Ovary (tissue), 3 donors: ENCODE measurements at regions not wholly inside any gene's neighbourhood (a gene's known extent, or its start where the extent isn't known, plus 50 kb on each side); places are given as distances from the start of the nearest gene placed in this dataset.

Experiments used
- EP300 ChIP-seq: sonication (generic); formaldehyde crosslinking; IDR thresholded peaks from one replicate; pipeline ENCODE4 v1.6.1; 2017; ENCODE audit warnings: antibody characterized with exemption
- POLR2A ChIP-seq: fragments of 450-650 bp; IDR thresholded peaks from one replicate; pipeline ENCODE4 v1.6.1; 2017; ENCODE audit warnings: antibody characterized with exemption, mild to moderate bottlenecking, moderate library complexity
- TF ChIP-seq, protein P1 (sequence below), 3 donors: fragments of 450-650 bp in 2 of 3; fragments of 200-600 bp in 1 of 3; IDR thresholded peaks; one replicate each; pipeline versions ENCODE4 v1.5.1 to v1.8.0; 2016 to 2022; ENCODE audit warnings: antibody characterized with exemption in 3 of 3, mild to moderate bottlenecking in 1 of 3
- donor health status: DM: no; HTN: no; CAD: no.

DNA sequence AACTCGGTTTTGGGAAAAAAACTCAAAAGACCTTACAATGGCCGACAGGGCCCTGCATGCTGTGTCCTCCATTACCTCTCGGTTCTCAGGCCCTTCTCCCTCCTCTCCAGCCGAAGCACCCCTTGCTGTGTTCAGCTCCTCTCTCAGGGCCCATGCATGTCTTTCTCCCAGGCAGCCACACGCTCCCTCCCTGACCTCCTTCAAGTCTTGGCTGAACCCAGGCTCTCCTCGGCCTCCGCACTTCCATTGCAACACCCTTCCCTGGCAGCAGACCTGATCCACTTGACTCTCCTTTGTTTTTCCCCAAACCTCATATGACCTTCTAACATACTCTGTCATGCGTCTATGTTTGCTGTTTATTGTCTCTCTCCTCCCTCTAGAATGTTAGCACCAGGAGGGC is 114.0 kb downstream of the CYP26B1 start:
- TF ChIP-seq POLR2A (no peak), EP300 (no peak)
- TF ChIP-seq, protein P1, sequence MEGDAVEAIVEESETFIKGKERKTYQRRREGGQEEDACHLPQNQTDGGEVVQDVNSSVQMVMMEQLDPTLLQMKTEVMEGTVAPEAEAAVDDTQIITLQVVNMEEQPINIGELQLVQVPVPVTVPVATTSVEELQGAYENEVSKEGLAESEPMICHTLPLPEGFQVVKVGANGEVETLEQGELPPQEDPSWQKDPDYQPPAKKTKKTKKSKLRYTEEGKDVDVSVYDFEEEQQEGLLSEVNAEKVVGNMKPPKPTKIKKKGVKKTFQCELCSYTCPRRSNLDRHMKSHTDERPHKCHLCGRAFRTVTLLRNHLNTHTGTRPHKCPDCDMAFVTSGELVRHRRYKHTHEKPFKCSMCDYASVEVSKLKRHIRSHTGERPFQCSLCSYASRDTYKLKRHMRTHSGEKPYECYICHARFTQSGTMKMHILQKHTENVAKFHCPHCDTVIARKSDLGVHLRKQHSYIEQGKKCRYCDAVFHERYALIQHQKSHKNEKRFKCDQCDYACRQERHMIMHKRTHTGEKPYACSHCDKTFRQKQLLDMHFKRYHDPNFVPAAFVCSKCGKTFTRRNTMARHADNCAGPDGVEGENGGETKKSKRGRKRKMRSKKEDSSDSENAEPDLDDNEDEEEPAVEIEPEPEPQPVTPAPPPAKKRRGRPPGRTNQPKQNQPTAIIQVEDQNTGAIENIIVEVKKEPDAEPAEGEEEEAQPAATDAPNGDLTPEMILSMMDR (IDR thresholded peaks at IDR 0.05), result no peak
